AG04449 (cell line): ENCODE measurements at regions not wholly inside any gene's neighbourhood (a gene's known extent, or its start where the extent isn't known, plus 50 kb on each side); places are given as distances from the start of the nearest gene placed in this dataset.

Source experiments
- CTCF ChIA-PET: fragments of 350-600 bp; formaldehyde crosslinking; extraction: SDS; loops from one replicate; lab custom pipeline; 2021; ENCODE audit warnings: antibody characterized with exemption; lab: Yijun Ruan, JAX
- POLR2A ChIA-PET: fragments of 400-600, 350-600 bp; formaldehyde crosslinking; extraction: SDS; loops from one replicate; lab custom pipeline; 2020; ENCODE audit warnings: antibody characterized with exemption, inconsistent platforms; lab: Yijun Ruan, JAX
- DNase-seq: peaks from one replicate; pipeline ENCODE4 v3.0.0-alpha.2; 2010; ENCODE audit warnings: low read depth, low spot score
- H3K4me3 ChIP-seq: 2 replicates; pipeline ENCODE4 v1.5.1; 2011; ENCODE audit warnings: low read depth, mild to moderate bottlenecking, control low read depth, low read length
- CTCF ChIP-seq: IDR thresholded peaks from one replicate; pipeline ENCODE4 v1.5.1; 2011; ENCODE audit warnings: mild to moderate bottlenecking, moderate library complexity, low read length, control low read depth, inconsistent platforms; ENCODE audit not compliant: insufficient read depth; ENCODE audit errors: missing control alignments

GRCh38 chr6:145258122-145258521 lies 477.2 kb downstream of the EPM2A start:
- DNase-seq = no peak
- TF ChIP-seq CTCF = no peak
- H3K4me3 ChIP-seq = no peak overlapping the region
- ChIA-PET CTCF (no interaction called here), POLR2A (no interaction called here)

GRCh38 chr6:145260484-145261175 lies 474.7 kb downstream of the EPM2A start:
- CTCF ChIA-PET = interaction anchor here (1.6 kb wide), 1 partner anchor 15 kb away, joined by 3 read pairs; no protein-coding TSS in a partner anchor

GRCh38 chr6:145261758-145262157 lies 473.6 kb downstream of the EPM2A start:
- ChIA-PET POLR2A (no interaction called here), CTCF (no interaction called here)
- TF ChIP-seq CTCF = no peak
- no peak overlapping the region for H3K4me3 ChIP-seq
- no peak for DNase-seq

More at GRCh38 chr6:145260484-145261175, 474.7 kb downstream of the EPM2A start:
- POLR2A ChIA-PET = interaction anchor here (0.5 kb wide), 1 partner anchor 15 kb away, joined by 3 read pairs; no protein-coding TSS in a partner anchor
- TF ChIP-seq CTCF = no peak
- DNase-seq = no peak
- no peak overlapping the region for H3K4me3 ChIP-seq

- no peak overlapping the region for H3K4me3 ChIP-seq
- POLR2A ChIA-PET = no interaction called here
- CTCF ChIA-PET = no interaction called here
- TF ChIP-seq CTCF = no peak
- no peak for DNase-seq
Measured at GRCh38 chr6:145262771-145263170, 472.5 kb downstream of the EPM2A start.

- no peak overlapping the region for H3K4me3 ChIP-seq
- no peak for DNase-seq
- ChIA-PET CTCF (no interaction called here), POLR2A (no interaction called here)
- TF ChIP-seq CTCF = no peak
Measured at GRCh38 chr6:145263778-145264211, 471.5 kb downstream of the EPM2A start.

- ChIA-PET CTCF (no interaction called here), POLR2A (no interaction called here)
- TF ChIP-seq CTCF = no peak
- no peak for DNase-seq
- no peak overlapping the region for H3K4me3 ChIP-seq
Measured at GRCh38 chr6:145266432-145267075, 468.8 kb downstream of the EPM2A start.
